Esophagus muscularis mucosa (tissue), 4 donors: ENCODE measurements at regions not wholly inside any gene's neighbourhood (a gene's known extent, or its start where the extent isn't known, plus 50 kb on each side); places are given as distances from the start of the nearest gene placed in this dataset.
"Not testable (repeated sequence)": the region's sequence is repeated elsewhere in the genome, so short reads cannot be mapped to it uniquely, and the experiment has no call there.

Experiments
- DNase-seq: peaks from one replicate; pipeline ENCODE4 v3.0.0-alpha.2; 2017; ENCODE audit errors: extremely low spot score
- H3K27ac ChIP-seq, 4 donors: fragments of 200-600 bp; sonication (generic); replicated peaks in 1 of 4; 1 replicate in 3 of 4; 2 replicates in 1 of 4; pipeline ENCODE4 v1.5.1; 2016 to 2019; ENCODE audit warnings: mild to moderate bottlenecking in 1 of 4
- H3K27me3 ChIP-seq, 4 donors: fragments of 200-600 bp; sonication (generic); one replicate each; pipeline versions ENCODE4 v1.5.1 to v1.6.0; 2016 to 2019
- H3K36me3 ChIP-seq, 4 donors: fragments of 200-600 bp; sonication (generic); one replicate each; pipeline ENCODE4 v1.5.1; 2016 to 2019
- H3K4me1 ChIP-seq, 4 donors: fragments of 200-600 bp; sonication (generic); one replicate each; pipeline ENCODE4 v1.5.1; 2016 to 2019
- H3K4me3 ChIP-seq, 4 donors: fragments of 200-600 bp; sonication (generic); 1 replicate in 2 of 4; 2 replicates in 2 of 4; pipeline ENCODE4 v1.5.1; 2016 to 2019; ENCODE audit warnings: mild to moderate bottlenecking in 4 of 4, moderate library complexity in 1 of 4
- H3K9me3 ChIP-seq, 4 donors: fragments of 200-600 bp; sonication (generic); 1 replicate in 3 of 4; 2 replicates in 1 of 4; pipeline ENCODE4 v1.5.1; 2016 to 2019
- CTCF ChIP-seq, 3 experiments: fragments of 200-600 bp in 2 of 3; fragments of 450-650 bp in 1 of 3; sonication (generic) in 2 of 3; IDR thresholded peaks; one replicate each; pipeline ENCODE4 v1.5.1; 2017 to 2019; ENCODE audit warnings: antibody characterized with exemption in 3 of 3, mild to moderate bottlenecking in 2 of 3, moderate library complexity in 1 of 3
- EP300 ChIP-seq: sonication (generic); formaldehyde crosslinking; IDR thresholded peaks from one replicate; pipeline ENCODE4 v1.6.1; 2017; ENCODE audit warnings: antibody characterized with exemption
- POLR2A ChIP-seq: fragments of 450-650 bp; IDR thresholded peaks from one replicate; pipeline ENCODE4 v1.6.1; 2017; ENCODE audit warnings: antibody characterized with exemption, moderate library complexity, mild to moderate bottlenecking, low read depth
- POLR2AphosphoS5 ChIP-seq, 2 donors: sonication (generic); formaldehyde crosslinking; IDR thresholded peaks; one replicate each; pipeline ENCODE4 v1.6.1; 2017; ENCODE audit warnings: antibody characterized with exemption in 2 of 2
- WGBS: methylation state at CpG from one replicate; pipeline ENCODE4 v1.1.5; 2018; 5-methylcytosine and 5-hydroxymethylcytosine counted together
- intact Hi-C: fragments of 100-400 bp; cut with DNase I; formaldehyde crosslinking; loops from one replicate; pipeline ENCODE4 v1.15.1; 2023

GRCh38 chr22:26945565-26945964 is 288.2 kb downstream of the MIAT start:
- no peaks in the 10 kb centered on the region for H3K27me3 ChIP-seq
- no peak overlapping the region for H3K27ac ChIP-seq
- intact Hi-C loops, result no loop called here
- peaks cover 0 to 4% (median 0%) of the 10 kb centered on the region in 4 donors for H3K4me1 ChIP-seq
- no peaks in the 10 kb centered on the region for H3K36me3 ChIP-seq
- TF ChIP-seq POLR2AphosphoS5 (IDR thresholded peaks at IDR 0.05) (no peak), CTCF (IDR thresholded peaks at IDR 0.05) (no peak), POLR2A (no peak), EP300 (no peak)
- no peaks in the 10 kb centered on the region for H3K9me3 ChIP-seq
- DNase-seq, result no peak
- WGBS, result 55% methylated on average over 1 of the region's 1 CpG
- no peak overlapping the region for H3K4me3 ChIP-seq

GRCh38 chr22:26949193-26949592 is 291.8 kb downstream of the MIAT start:
- H3K9me3 ChIP-seq, result no peaks in the 10 kb centered on the region
- intact Hi-C loops, result no loop called here
- H3K36me3 ChIP-seq, result no peaks in the 10 kb centered on the region
- H3K4me1 ChIP-seq, result no peaks in the 10 kb centered on the region
- 14% methylated on average over 3 of the region's 3 CpGs for WGBS
- no peak overlapping the region for H3K27ac ChIP-seq
- H3K27me3 ChIP-seq, result no peaks in the 10 kb centered on the region
- TF ChIP-seq POLR2A, result no peak
- no peak for TF ChIP-seq POLR2AphosphoS5 (IDR thresholded peaks at IDR 0.05)
- TF ChIP-seq CTCF (IDR thresholded peaks at IDR 0.05), result no peak
- TF ChIP-seq EP300, result no peak
- no peak overlapping the region for H3K4me3 ChIP-seq
- no peak for DNase-seq

GRCh38 chr22:26951139-26951538 is 293.8 kb downstream of the MIAT start:
- DNase-seq, H3K36me3 ChIP-seq, H3K27ac ChIP-seq, H3K4me1 ChIP-seq, H3K4me3 ChIP-seq, intact Hi-C loops, H3K27me3 ChIP-seq, H3K9me3 ChIP-seq: not testable (repeated sequence)
- WGBS, result 96% methylated on average over 3 of the region's 3 CpGs

GRCh38 chr22:26952004-26952403 is 294.6 kb downstream of the MIAT start:
- no peak for TF ChIP-seq CTCF (IDR thresholded peaks at IDR 0.05)
- no peak for TF ChIP-seq POLR2AphosphoS5 (IDR thresholded peaks at IDR 0.05)
- no peak for TF ChIP-seq POLR2A
- no peak for TF ChIP-seq EP300
- no peak for DNase-seq
- Histone ChIP-seq H3K4me3 (no peak overlapping the region), H3K4me1 (peaks cover 0 to 2% (median 0%) of the 10 kb centered on the region in 4 donors), H3K27me3 (no peaks in the 10 kb centered on the region), H3K27ac (no peak overlapping the region), H3K9me3 (no peaks in the 10 kb centered on the region), H3K36me3 (no peaks in the 10 kb centered on the region)
- intact Hi-C loops, result no loop called here
- WGBS, result 40% methylated on average over 4 of the region's 4 CpGs

GRCh38 chr22:26952451-26953011 is 295.1 kb downstream of the MIAT start:
- no peaks in the 10 kb centered on the region for H3K9me3 ChIP-seq
- no peak overlapping the region for H3K4me3 ChIP-seq
- no peak for DNase-seq
- no peaks in the 10 kb centered on the region for H3K36me3 ChIP-seq
- no peak for TF ChIP-seq EP300
- no peak for TF ChIP-seq CTCF (IDR thresholded peaks at IDR 0.05)
- no peak for TF ChIP-seq POLR2AphosphoS5 (IDR thresholded peaks at IDR 0.05)
- TF ChIP-seq POLR2A, result no peak
- no peak overlapping the region for H3K27ac ChIP-seq
- 47% methylated on average over 15 of the region's 15 CpGs for WGBS
- H3K4me1 ChIP-seq, result peaks cover 0 to 2% (median 0%) of the 10 kb centered on the region in 4 donors
- no peaks in the 10 kb centered on the region for H3K27me3 ChIP-seq
- intact Hi-C loops, result no loop called here
